Vagina (tissue), 2 donors: ENCODE measurements at regions not wholly inside any gene's neighbourhood (a gene's known extent, or its start where the extent isn't known, plus 50 kb on each side); places are given as distances from the start of the nearest gene placed in this dataset.

Experiments used
- DNase-seq, 2 donors: peaks; one replicate each; pipeline ENCODE4 v3.0.0-alpha.2; 2017; ENCODE audit errors: extremely low spot score in 2 of 2
- H3K27ac ChIP-seq: fragments of 200-600 bp; sonication (generic); one replicate; pipeline ENCODE4 v1.5.1; 2019
- H3K27me3 ChIP-seq: fragments of 200-600 bp; sonication (generic); one replicate; pipeline ENCODE4 v1.5.1; 2019
- H3K36me3 ChIP-seq, 2 donors: fragments of 200-600 bp; sonication (generic); one replicate each; pipeline ENCODE4 v1.5.1; 2017 to 2019
- H3K4me1 ChIP-seq: fragments of 200-600 bp; sonication (generic); one replicate; pipeline ENCODE4 v1.5.1; 2019
- H3K4me3 ChIP-seq, 2 donors: fragments of 200-600 bp; sonication (generic); 1 replicate in 1 of 2; 2 replicates in 1 of 2; pipeline ENCODE4 v1.5.1; 2016 to 2019
- H3K9me3 ChIP-seq: fragments of 200-600 bp; sonication (generic); one replicate; pipeline ENCODE4 v1.5.1; 2019
- POLR2A ChIP-seq, 2 donors: fragments of 450-650 bp; IDR thresholded peaks; one replicate each; pipeline ENCODE4 v1.6.1; 2017; ENCODE audit warnings: antibody characterized with exemption in 2 of 2, mild to moderate bottlenecking in 2 of 2, moderate library complexity in 2 of 2
- POLR2AphosphoS5 ChIP-seq, 2 donors: sonication (generic); formaldehyde crosslinking; IDR thresholded peaks; one replicate each; pipeline ENCODE4 v1.9.0; 2017; ENCODE audit warnings: antibody characterized with exemption in 2 of 2, mild to moderate bottlenecking in 2 of 2, low read depth in 1 of 2; ENCODE audit not compliant: insufficient read depth in 1 of 2
- intact Hi-C: fragments of 100-400 bp; cut with DNase I; formaldehyde crosslinking; loops from one replicate; pipeline ENCODE4 v1.15.1; 2023
- TF ChIP-seq, protein P1 (sequence below), 3 experiments: fragments of 450-650 bp in 2 of 3; fragments of 200-600 bp in 1 of 3; sonication (generic) in 1 of 3; IDR thresholded peaks; one replicate each; pipeline ENCODE4 v1.5.1; 2017 to 2019; ENCODE audit warnings: antibody characterized with exemption in 3 of 3, mild to moderate bottlenecking in 2 of 3, moderate library complexity in 2 of 3

DNA sequence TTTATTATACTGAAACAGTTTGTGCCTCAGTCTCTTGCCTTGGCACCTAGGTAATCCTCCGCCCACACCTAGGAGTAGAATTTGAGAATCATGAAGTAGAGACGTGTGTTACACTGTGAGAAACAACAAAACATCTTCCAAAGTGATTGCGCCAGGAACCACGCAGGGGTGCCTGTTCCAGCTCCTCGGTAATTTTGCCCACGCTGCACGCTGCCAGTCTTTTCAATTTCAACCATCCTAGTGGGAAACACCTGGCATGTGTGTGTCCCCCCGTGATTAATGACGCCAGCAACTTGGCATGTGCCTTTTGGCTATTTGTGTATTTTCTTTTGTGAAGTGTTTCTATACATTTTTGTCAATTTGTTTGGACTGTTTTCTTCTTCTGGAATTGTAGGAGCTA, 919.1 kb downstream of the BRD1 start:
- Histone ChIP-seq H3K27me3 (no peaks in the 10 kb centered on the region), H3K36me3 (no peaks in the 10 kb centered on the region), H3K27ac (no peak overlapping the region), H3K4me1 (no peaks in the 10 kb centered on the region), H3K4me3 (no peak overlapping the region), H3K9me3 (no peaks in the 10 kb centered on the region)
- intact Hi-C loops, result no loop called here
- DNase-seq, result peak in 1 of 2 donors; percentile 13
- TF ChIP-seq, protein P1, sequence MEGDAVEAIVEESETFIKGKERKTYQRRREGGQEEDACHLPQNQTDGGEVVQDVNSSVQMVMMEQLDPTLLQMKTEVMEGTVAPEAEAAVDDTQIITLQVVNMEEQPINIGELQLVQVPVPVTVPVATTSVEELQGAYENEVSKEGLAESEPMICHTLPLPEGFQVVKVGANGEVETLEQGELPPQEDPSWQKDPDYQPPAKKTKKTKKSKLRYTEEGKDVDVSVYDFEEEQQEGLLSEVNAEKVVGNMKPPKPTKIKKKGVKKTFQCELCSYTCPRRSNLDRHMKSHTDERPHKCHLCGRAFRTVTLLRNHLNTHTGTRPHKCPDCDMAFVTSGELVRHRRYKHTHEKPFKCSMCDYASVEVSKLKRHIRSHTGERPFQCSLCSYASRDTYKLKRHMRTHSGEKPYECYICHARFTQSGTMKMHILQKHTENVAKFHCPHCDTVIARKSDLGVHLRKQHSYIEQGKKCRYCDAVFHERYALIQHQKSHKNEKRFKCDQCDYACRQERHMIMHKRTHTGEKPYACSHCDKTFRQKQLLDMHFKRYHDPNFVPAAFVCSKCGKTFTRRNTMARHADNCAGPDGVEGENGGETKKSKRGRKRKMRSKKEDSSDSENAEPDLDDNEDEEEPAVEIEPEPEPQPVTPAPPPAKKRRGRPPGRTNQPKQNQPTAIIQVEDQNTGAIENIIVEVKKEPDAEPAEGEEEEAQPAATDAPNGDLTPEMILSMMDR (IDR thresholded peaks at IDR 0.05), result no peak

DNA sequence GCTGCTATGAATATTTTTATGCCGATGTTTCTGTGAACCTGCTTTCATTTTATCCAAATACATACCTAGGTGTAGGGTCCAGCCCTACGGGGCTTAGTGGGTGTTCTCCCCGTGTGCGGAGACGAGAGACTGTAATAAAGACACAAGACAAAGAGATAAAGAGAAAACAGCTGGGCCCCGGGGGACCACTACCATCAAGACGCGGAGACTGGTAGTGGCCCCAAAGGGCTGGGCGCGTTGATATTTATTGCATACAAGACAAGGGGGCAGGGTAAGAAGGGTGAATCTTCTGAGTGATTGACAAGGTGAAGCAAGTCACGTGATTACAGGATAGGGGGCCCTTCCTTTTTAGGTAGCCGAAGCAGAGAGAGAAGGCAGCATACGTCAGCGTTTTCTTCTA, 920.1 kb downstream of the BRD1 start:
- intact Hi-C loops, result no loop called here
- H3K4me3 ChIP-seq, result no peak overlapping the region
- H3K4me1 ChIP-seq, result no peaks in the 10 kb centered on the region
- no peak for TF ChIP-seq POLR2A (IDR thresholded peaks at IDR 0.05)
- no peak for TF ChIP-seq POLR2AphosphoS5 (IDR thresholded peaks at IDR 0.05; ENCODE audit: insufficient read depth in 1 of 2, low read depth in 1 of 2)
- TF ChIP-seq, protein P1 (IDR thresholded peaks at IDR 0.05), result no peak
- H3K9me3 ChIP-seq, result no peaks in the 10 kb centered on the region
- H3K27ac ChIP-seq, result no peak overlapping the region
- H3K36me3 ChIP-seq, result no peaks in the 10 kb centered on the region
- no peak for DNase-seq
- no peaks in the 10 kb centered on the region for H3K27me3 ChIP-seq

DNA sequence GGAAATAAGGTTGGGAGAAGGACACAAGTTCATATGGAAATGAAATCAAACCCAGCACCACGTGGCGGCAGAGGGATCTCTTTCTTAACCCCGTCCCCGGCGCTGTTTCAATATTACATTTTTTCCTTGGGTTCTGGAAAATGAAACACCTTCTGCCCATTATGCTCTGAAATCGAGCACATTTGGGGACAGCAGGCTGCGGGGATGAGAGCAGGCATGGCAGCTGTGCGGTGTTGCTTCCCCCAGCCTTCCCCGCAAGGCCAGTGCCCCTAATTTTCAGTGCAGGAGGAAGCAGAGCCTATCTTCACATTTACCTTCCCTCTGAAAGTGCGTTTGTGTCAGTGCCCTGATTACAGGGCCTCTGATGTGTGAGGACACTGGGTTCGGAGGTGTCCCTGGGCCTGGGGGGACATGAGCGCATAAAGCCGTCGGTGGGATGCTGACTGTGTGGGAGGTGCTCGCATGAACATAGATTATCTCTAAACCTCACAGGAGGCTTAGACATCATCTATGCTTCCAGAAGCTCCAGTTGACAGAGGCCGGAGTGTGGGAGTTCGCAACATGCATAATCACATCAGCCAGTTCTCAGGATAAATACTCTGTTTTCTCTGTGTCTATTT, 921.3 kb downstream of the BRD1 start:
- no peaks in the 10 kb centered on the region for H3K9me3 ChIP-seq
- no peak for DNase-seq
- H3K27me3 ChIP-seq, result no peaks in the 10 kb centered on the region
- H3K4me3 ChIP-seq, result no peak overlapping the region
- no peaks in the 10 kb centered on the region for H3K4me1 ChIP-seq
- H3K36me3 ChIP-seq, result no peaks in the 10 kb centered on the region
- H3K27ac ChIP-seq, result no peak overlapping the region
- TF ChIP-seq POLR2AphosphoS5 (IDR thresholded peaks at IDR 0.05; ENCODE audit: insufficient read depth in 1 of 2, low read depth in 1 of 2) (no peak), POLR2A (IDR thresholded peaks at IDR 0.05) (no peak)
- TF ChIP-seq, protein P1 (IDR thresholded peaks at IDR 0.05), result no peak
- intact Hi-C loops, result no loop called here

DNA sequence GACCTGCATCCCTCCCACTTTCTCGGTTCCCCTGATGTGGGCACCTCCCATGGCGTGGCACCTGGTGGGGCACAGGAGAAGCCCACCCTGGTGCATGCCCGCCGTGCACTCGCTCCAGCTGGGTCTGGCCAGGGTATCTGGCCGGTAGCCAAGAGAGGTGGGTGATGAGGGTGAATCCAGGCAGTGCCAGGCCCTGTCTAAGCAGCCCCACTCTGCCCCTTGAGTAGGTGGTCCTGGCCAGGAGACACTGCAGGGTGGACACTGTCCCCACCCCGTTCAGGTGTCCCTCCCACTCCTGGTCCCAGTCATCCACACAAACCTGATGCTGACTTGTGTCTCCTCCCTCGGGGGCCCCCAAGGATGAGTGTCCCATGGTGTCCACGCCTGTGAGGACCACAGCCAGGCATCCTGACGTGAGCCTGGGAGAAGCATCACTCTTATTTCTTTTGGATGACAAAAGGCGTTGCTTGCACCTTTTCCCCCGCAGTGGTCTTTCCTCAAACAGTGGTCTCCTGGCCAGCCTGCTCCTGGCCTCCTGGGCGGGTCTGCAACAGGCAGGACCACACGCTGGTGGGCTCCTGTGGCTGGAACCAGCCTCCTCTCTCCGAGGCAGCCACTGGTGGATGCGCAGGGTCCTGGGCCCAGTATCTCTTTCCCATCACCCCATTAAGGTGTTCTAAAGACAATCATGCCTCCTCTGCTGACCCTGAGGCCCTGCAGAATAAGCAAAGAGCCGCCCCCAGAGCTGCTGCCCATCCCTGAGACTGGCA, 922.3 kb downstream of the BRD1 start:
- intact Hi-C loops, result no loop called here
- TF ChIP-seq POLR2A (IDR thresholded peaks at IDR 0.05) (no peak), POLR2AphosphoS5 (IDR thresholded peaks at IDR 0.05; ENCODE audit: insufficient read depth in 1 of 2, low read depth in 1 of 2) (no peak)
- TF ChIP-seq, protein P1 (IDR thresholded peaks at IDR 0.05), result no peak

DNA sequence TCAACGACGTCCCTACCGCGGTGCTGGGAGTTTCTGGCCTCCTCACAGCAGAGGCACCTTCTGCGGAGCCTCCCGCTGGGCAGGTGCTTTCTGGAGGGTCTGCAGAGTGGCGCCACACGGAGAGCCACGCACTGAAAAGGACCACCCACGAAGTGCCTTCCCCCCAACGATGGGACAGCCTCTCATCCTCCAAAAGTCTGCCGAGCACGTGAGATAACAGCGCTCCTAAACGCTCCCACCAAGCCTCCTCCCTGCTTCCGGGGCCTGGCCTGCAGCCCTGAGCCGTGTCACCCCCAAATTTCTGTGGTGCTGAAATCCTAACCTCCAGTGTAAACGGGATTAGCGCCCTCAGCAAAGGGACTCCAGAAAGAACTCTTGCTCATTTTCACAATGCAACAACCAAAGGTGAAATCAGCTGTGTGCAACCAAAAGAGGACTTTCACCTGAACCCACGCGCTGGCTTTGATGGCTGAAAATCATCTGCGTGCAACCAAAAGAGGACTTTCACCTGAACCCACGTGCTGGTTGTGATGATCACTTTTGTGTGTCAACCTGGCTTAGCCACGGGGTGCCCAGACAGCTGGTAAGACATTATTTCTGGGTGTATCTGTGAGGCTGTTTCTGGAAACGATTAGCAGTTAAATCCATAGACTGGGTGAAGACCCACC, 924.6 kb downstream of the BRD1 start:
- no peak for DNase-seq
- TF ChIP-seq POLR2A (IDR thresholded peaks at IDR 0.05), result no peak
- TF ChIP-seq, protein P1 (IDR thresholded peaks at IDR 0.05), result no peak
- TF ChIP-seq POLR2AphosphoS5 (IDR thresholded peaks at IDR 0.05; ENCODE audit: insufficient read depth in 1 of 2, low read depth in 1 of 2), result no peak

More for the DNA sequence above, 922.3 kb downstream of the BRD1 start:
- Histone ChIP-seq H3K27ac (no peak overlapping the region), H3K36me3 (no peaks in the 10 kb centered on the region), H3K4me1 (no peaks in the 10 kb centered on the region), H3K9me3 (no peaks in the 10 kb centered on the region), H3K4me3 (no peak overlapping the region), H3K27me3 (no peaks in the 10 kb centered on the region)
- DNase-seq, result no peak

More for the DNA sequence above, 924.6 kb downstream of the BRD1 start:
- H3K27me3 ChIP-seq, result no peaks in the 10 kb centered on the region
- no peak overlapping the region for H3K4me3 ChIP-seq
- H3K9me3 ChIP-seq, result no peaks in the 10 kb centered on the region
- no peak overlapping the region for H3K27ac ChIP-seq
- intact Hi-C loops, result no loop called here
- no peaks in the 10 kb centered on the region for H3K4me1 ChIP-seq
- H3K36me3 ChIP-seq, result no peaks in the 10 kb centered on the region
